ENCODE measurements at regions not wholly inside any gene's neighbourhood (a gene's known extent, or its start where the extent isn't known, plus 50 kb on each side); places are given as distances from the start of the nearest gene placed in this dataset.

- H3K4me1 ChIP-seq = no peaks in the 10 kb centered on the region
Measured at GRCh38 chr18:42659187-42659586, 456.3 kb downstream of the RIT2 start.

GRCh38 chr18:42670860-42671259 lies 444.6 kb downstream of the RIT2 start:
- H3K27me3 ChIP-seq = no peaks in the 10 kb centered on the region
- no peak for DNase-seq
- H3K36me3 ChIP-seq = no peaks in the 10 kb centered on the region
- H3K27ac ChIP-seq = no peak overlapping the region
- no peak for TF ChIP-seq POLR2AphosphoS5 (IDR thresholded peaks at IDR 0.05)
- TF ChIP-seq, protein P1, sequence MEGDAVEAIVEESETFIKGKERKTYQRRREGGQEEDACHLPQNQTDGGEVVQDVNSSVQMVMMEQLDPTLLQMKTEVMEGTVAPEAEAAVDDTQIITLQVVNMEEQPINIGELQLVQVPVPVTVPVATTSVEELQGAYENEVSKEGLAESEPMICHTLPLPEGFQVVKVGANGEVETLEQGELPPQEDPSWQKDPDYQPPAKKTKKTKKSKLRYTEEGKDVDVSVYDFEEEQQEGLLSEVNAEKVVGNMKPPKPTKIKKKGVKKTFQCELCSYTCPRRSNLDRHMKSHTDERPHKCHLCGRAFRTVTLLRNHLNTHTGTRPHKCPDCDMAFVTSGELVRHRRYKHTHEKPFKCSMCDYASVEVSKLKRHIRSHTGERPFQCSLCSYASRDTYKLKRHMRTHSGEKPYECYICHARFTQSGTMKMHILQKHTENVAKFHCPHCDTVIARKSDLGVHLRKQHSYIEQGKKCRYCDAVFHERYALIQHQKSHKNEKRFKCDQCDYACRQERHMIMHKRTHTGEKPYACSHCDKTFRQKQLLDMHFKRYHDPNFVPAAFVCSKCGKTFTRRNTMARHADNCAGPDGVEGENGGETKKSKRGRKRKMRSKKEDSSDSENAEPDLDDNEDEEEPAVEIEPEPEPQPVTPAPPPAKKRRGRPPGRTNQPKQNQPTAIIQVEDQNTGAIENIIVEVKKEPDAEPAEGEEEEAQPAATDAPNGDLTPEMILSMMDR (IDR thresholded peaks at IDR 0.05) = no peak
- TF ChIP-seq POLR2A (IDR thresholded peaks at IDR 0.05) = no peak
- TF ChIP-seq EP300 (IDR thresholded peaks at IDR 0.05; ENCODE audit: low read depth) = no peak
- H3K4me1 ChIP-seq = no peaks in the 10 kb centered on the region
- H3K4me3 ChIP-seq = no peak overlapping the region
- H3K9me3 ChIP-seq = no peaks in the 10 kb centered on the region
- in situ Hi-C loops (cut with MboI; ENCODE audit: low pct_ligation_motif_present in 1 of 4, low pct_unique_long_range_greater_than_20kb in 1 of 4, low sequenced_read_pairs in 3 of 4) (no loop called here), intact Hi-C loops (cut with DNase I; ENCODE audit: low total_unique reads) (no loop called here)
- WGBS, 2 donors (ENCODE audit: low coverage in 1 of 2) = 83 to 84% methylated on average over 4 of the region's 4 CpGs

More at GRCh38 chr18:42659187-42659586, 456.3 kb downstream of the RIT2 start:
- no peak for DNase-seq
- no peaks in the 10 kb centered on the region for H3K9me3 ChIP-seq
- H3K4me3 ChIP-seq = no peak overlapping the region
- no peak for TF ChIP-seq EP300 (IDR thresholded peaks at IDR 0.05; ENCODE audit: low read depth)
- no peak for TF ChIP-seq POLR2AphosphoS5 (IDR thresholded peaks at IDR 0.05)
- TF ChIP-seq, protein P1 (IDR thresholded peaks at IDR 0.05) = no peak
- TF ChIP-seq POLR2A (IDR thresholded peaks at IDR 0.05) = no peak
- in situ Hi-C loops (cut with MboI; ENCODE audit: low pct_ligation_motif_present in 1 of 4, low pct_unique_long_range_greater_than_20kb in 1 of 4, low sequenced_read_pairs in 3 of 4) (no loop called here), intact Hi-C loops (cut with DNase I; ENCODE audit: low total_unique reads) (no loop called here)
- H3K27ac ChIP-seq = no peak overlapping the region
- no peaks in the 10 kb centered on the region for H3K27me3 ChIP-seq
- 73 to 90% methylated on average over 1 of the region's 1 CpG for WGBS, 2 donors (ENCODE audit: low coverage in 1 of 2)
- no peaks in the 10 kb centered on the region for H3K36me3 ChIP-seq

- Histone ChIP-seq H3K27ac (no peak overlapping the region), H3K27me3 (no peaks in the 10 kb centered on the region), H3K9me3 (no peaks in the 10 kb centered on the region), H3K4me1 (no peaks in the 10 kb centered on the region), H3K4me3 (no peak overlapping the region), H3K36me3 (no peaks in the 10 kb centered on the region)
- intact Hi-C loops (cut with DNase I; ENCODE audit: low total_unique reads) = no loop called here
- WGBS, 2 donors (ENCODE audit: low coverage in 1 of 2) = 52% methylated on average over 1 of the region's 1 CpG; no CpG with 5 or more reads in 1 of the 2 donors
- no peak for TF ChIP-seq EP300 (IDR thresholded peaks at IDR 0.05; ENCODE audit: low read depth)
- in situ Hi-C loops (cut with MboI; ENCODE audit: low pct_ligation_motif_present in 1 of 4, low pct_unique_long_range_greater_than_20kb in 1 of 4, low sequenced_read_pairs in 3 of 4) = no loop called here
- DNase-seq = no peak
Measured at GRCh38 chr18:42675810-42676209, 439.7 kb downstream of the RIT2 start.

GRCh38 chr18:42683094-42683493 lies 432.4 kb downstream of the RIT2 start:
- Histone ChIP-seq H3K9me3 (no peaks in the 10 kb centered on the region), H3K27me3 (no peaks in the 10 kb centered on the region), H3K27ac (no peak overlapping the region), H3K4me3 (no peak overlapping the region), H3K36me3 (no peaks in the 10 kb centered on the region), H3K4me1 (no peaks in the 10 kb centered on the region)
- DNase-seq = no peak
- intact Hi-C loops (cut with DNase I; ENCODE audit: low total_unique reads) (no loop called here), in situ Hi-C loops (cut with MboI; ENCODE audit: low pct_ligation_motif_present in 1 of 4, low pct_unique_long_range_greater_than_20kb in 1 of 4, low sequenced_read_pairs in 3 of 4) (no loop called here)
- TF ChIP-seq POLR2AphosphoS5 (IDR thresholded peaks at IDR 0.05) (no peak), EP300 (IDR thresholded peaks at IDR 0.05; ENCODE audit: low read depth) (no peak), POLR2A (IDR thresholded peaks at IDR 0.05) (no peak)
- TF ChIP-seq, protein P1 (IDR thresholded peaks at IDR 0.05) = no peak
- 75 to 85% methylated on average over 2 of the region's 2 CpGs for WGBS, 2 donors (ENCODE audit: low coverage in 1 of 2)

- H3K27ac ChIP-seq = no peak overlapping the region
- H3K36me3 ChIP-seq = no peaks in the 10 kb centered on the region
- TF ChIP-seq POLR2A (IDR thresholded peaks at IDR 0.05) (no peak), POLR2AphosphoS5 (IDR thresholded peaks at IDR 0.05) (no peak), EP300 (IDR thresholded peaks at IDR 0.05; ENCODE audit: low read depth) (no peak)
- TF ChIP-seq, protein P1 (IDR thresholded peaks at IDR 0.05) = no peak
- no peak overlapping the region for H3K4me3 ChIP-seq
- WGBS, 2 donors (ENCODE audit: low coverage in 1 of 2) = 83 to 86% methylated on average over 4 of the region's 4 CpGs
- in situ Hi-C loops (cut with MboI; ENCODE audit: low pct_ligation_motif_present in 1 of 4, low pct_unique_long_range_greater_than_20kb in 1 of 4, low sequenced_read_pairs in 3 of 4) = no loop called here
- intact Hi-C loops (cut with DNase I; ENCODE audit: low total_unique reads) = no loop called here
- no peaks in the 10 kb centered on the region for H3K9me3 ChIP-seq
- DNase-seq = no peak
- H3K4me1 ChIP-seq = no peaks in the 10 kb centered on the region
- H3K27me3 ChIP-seq = no peaks in the 10 kb centered on the region
Measured at GRCh38 chr18:42689310-42689709, 426.2 kb downstream of the RIT2 start.
